ENCODE measurements at regions not wholly inside any gene's neighbourhood (a gene's known extent, or its start where the extent isn't known, plus 50 kb on each side); places are given as distances from the start of the nearest gene placed in this dataset.

DNA sequence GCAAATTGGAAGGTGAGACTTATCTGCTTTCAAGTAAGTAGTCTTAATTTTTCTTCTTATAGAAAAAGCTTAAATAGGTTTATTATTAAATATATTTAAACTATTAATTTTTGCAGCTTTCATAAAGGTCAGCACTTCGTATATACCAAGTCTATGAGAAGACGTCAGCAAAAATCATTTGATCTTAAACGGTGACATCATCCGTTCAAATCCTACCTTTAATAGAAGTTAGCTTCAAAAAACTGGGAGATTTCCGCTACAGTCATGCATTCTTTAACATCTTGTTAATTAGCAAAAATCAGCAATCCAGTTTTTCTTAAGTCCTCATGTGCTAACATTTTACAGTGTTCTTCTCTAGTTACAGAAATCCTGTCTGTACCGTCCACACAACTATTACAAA lies 49.9 kb upstream of the PGRMC1 start:
- TF ChIP-seq L3MBTL2 (conservative IDR thresholded peaks at IDR 0.05): no peak
- no peak for TF ChIP-seq BHLHE40 (IDR thresholded peaks at IDR 0.05; ENCODE audit: borderline replicate concordance)
- no peak for TF ChIP-seq FOXA1 (IDR thresholded peaks at IDR 0.05)
- TF ChIP-seq, protein P1, sequence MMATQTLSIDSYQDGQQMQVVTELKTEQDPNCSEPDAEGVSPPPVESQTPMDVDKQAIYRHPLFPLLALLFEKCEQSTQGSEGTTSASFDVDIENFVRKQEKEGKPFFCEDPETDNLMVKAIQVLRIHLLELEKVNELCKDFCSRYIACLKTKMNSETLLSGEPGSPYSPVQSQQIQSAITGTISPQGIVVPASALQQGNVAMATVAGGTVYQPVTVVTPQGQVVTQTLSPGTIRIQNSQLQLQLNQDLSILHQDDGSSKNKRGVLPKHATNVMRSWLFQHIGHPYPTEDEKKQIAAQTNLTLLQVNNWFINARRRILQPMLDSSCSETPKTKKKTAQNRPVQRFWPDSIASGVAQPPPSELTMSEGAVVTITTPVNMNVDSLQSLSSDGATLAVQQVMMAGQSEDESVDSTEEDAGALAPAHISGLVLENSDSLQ (IDR thresholded peaks at IDR 0.05): no peak
- TF ChIP-seq HDGF (IDR thresholded peaks at IDR 0.05; ENCODE audit: borderline replicate concordance): no peak
- TF ChIP-seq LEF1 (IDR thresholded peaks at IDR 0.05; ENCODE audit: borderline replicate concordance): no peak
